ENCODE measurements at regions not wholly inside any gene's neighbourhood (a gene's known extent, or its start where the extent isn't known, plus 50 kb on each side); places are given as distances from the start of the nearest gene placed in this dataset.

DNA sequence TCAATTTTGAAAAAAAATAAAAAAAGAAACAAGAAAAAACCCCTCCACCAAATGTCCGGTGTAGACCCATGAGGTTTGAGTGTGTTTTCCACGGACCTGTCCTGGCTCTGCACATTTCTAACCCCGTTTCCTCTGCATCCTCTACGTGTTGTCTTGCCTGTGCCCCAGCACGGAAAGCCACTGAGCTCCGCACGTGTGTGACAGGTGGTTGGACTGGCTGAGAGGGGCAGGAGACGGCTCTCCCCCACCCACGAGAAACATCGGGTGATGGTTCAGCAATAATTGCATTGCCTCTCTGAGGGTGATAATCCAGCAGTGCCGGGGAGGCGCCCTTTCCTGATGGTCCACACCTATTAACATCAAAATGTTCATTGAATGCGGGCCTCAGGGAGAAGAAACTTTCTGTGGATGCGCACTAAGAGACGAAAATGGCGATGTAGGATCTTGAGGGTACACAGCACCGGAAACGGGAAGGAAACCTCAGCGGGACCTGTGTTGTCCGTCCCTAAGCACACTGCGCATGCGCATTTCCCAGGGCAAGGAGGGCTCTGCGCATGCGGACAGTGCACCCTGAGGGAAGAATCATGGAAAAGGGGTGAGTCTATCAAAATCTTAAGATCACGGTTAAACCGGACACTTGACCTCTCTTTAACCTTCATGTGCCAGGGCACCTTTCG lies 470.1 kb upstream of the ADARB2 start:
- Histone ChIP-seq H3K4me1 (ENCODE audit: insufficient read depth, low read length) (no peaks in the 10 kb centered on the region; the same call in 1 of the 2 replicates), H2AFZ (ENCODE audit: low read depth, low read length) (no peak overlapping the region), H4K20me1 (ENCODE audit: insufficient read depth, low read length) (no peaks in the 10 kb centered on the region), H3K79me2 (ENCODE audit: insufficient read depth, low read length) (no peaks in the 10 kb centered on the region), H3K36me3 (ENCODE audit: insufficient read depth, low read length) (no peaks in the 10 kb centered on the region), H3K27ac (ENCODE audit: low read length) (no peak overlapping the region), H3K9me3 (ENCODE audit: insufficient read depth, low read length, severe bottlenecking) (no peaks in the 10 kb centered on the region), H3K27me3 (ENCODE audit: insufficient read depth, low read length, poor library complexity) (no peaks in the 10 kb centered on the region), H3K4me2 (ENCODE audit: insufficient read depth, low read length) (no peak overlapping the region), H3K4me3 (ENCODE audit: low read depth in 1 of 2, low read length in 2 of 2) (no peak overlapping the region), H3K9ac (ENCODE audit: low read depth, low read length) (no peak overlapping the region)
- no peak for ATAC-seq (ENCODE audit: insufficient read depth, low read depth)
- DNase-seq, result no peak
- no peak for TF ChIP-seq EZH2 (IDR thresholded peaks at IDR 0.05; ENCODE audit: borderline replicate concordance, low read depth, low read length, severe bottlenecking)
- TF ChIP-seq, protein P1, sequence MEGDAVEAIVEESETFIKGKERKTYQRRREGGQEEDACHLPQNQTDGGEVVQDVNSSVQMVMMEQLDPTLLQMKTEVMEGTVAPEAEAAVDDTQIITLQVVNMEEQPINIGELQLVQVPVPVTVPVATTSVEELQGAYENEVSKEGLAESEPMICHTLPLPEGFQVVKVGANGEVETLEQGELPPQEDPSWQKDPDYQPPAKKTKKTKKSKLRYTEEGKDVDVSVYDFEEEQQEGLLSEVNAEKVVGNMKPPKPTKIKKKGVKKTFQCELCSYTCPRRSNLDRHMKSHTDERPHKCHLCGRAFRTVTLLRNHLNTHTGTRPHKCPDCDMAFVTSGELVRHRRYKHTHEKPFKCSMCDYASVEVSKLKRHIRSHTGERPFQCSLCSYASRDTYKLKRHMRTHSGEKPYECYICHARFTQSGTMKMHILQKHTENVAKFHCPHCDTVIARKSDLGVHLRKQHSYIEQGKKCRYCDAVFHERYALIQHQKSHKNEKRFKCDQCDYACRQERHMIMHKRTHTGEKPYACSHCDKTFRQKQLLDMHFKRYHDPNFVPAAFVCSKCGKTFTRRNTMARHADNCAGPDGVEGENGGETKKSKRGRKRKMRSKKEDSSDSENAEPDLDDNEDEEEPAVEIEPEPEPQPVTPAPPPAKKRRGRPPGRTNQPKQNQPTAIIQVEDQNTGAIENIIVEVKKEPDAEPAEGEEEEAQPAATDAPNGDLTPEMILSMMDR (IDR thresholded peaks at IDR 0.05; ENCODE audit: borderline replicate concordance, extremely low read depth, low read length, poor library complexity, severe bottlenecking), result no peak

DNA sequence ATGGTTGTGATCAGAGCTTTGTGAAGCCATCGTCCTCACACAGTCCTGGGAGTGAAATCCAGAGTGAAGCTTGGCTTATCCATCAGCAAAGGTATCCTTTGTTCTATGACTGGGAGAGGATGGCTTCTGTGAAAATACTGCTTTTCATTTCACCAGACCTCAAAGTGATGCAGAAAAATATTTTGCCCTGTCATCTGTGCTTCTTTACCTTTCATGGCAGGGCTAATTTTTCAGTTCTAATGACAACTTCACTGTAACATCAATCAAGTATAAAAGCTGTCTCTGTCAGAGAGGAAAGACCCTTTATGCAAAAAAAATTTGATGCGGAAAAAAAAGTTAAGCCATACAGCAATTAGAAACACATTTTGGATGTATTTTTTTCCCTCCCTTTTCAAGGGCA lies 468.1 kb upstream of the ADARB2 start:
- H3K9me3 ChIP-seq (ENCODE audit: insufficient read depth, low read length, severe bottlenecking), result no peaks in the 10 kb centered on the region
- no peak overlapping the region for H3K9ac ChIP-seq (ENCODE audit: low read depth, low read length)
- H3K4me1 ChIP-seq (ENCODE audit: insufficient read depth, low read length), result no peaks in the 10 kb centered on the region
- TF ChIP-seq, protein P1 (IDR thresholded peaks at IDR 0.05; ENCODE audit: borderline replicate concordance, extremely low read depth, low read length, poor library complexity, severe bottlenecking), result no peak
- no peak for TF ChIP-seq EZH2 (IDR thresholded peaks at IDR 0.05; ENCODE audit: borderline replicate concordance, low read depth, low read length, severe bottlenecking)
- H3K4me3 ChIP-seq (ENCODE audit: low read depth in 1 of 2, low read length in 2 of 2), result no peak overlapping the region
- H4K20me1 ChIP-seq (ENCODE audit: insufficient read depth, low read length), result no peaks in the 10 kb centered on the region
- no peak overlapping the region for H2AFZ ChIP-seq (ENCODE audit: low read depth, low read length)
- H3K36me3 ChIP-seq (ENCODE audit: insufficient read depth, low read length), result no peaks in the 10 kb centered on the region
- no peaks in the 10 kb centered on the region for H3K79me2 ChIP-seq (ENCODE audit: insufficient read depth, low read length)
- no peak overlapping the region for H3K27ac ChIP-seq (ENCODE audit: low read length)
- DNase-seq, result no peak
- no peak overlapping the region for H3K4me2 ChIP-seq (ENCODE audit: insufficient read depth, low read length)
- no peak for ATAC-seq (ENCODE audit: insufficient read depth, low read depth)
- H3K27me3 ChIP-seq (ENCODE audit: insufficient read depth, low read length, poor library complexity), result no peaks in the 10 kb centered on the region

DNA sequence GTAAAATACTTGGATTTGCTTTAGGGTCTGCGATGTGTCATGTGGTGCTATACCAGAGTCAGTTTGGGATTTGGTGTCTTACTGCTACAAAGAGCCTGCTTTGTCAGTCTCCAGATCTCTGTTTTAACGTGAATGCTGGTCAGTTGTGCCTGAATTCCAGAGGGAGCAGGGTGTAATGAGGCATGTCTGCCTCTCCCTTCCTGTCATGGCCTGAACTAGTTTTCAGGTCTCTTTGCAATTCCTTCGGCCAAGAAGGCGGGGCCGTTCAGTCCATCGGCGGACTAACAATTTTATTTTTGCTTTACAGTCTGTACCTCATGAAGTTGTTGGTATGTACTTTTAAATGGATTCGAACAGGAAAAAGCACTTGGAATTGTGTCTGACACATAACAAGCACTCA lies 465.1 kb upstream of the ADARB2 start:
- no peak overlapping the region for H3K4me3 ChIP-seq (ENCODE audit: low read depth in 1 of 2, low read length in 2 of 2)
- ATAC-seq (ENCODE audit: insufficient read depth, low read depth), result no peak
- no peak overlapping the region for H3K27ac ChIP-seq (ENCODE audit: low read length)
- H3K27me3 ChIP-seq (ENCODE audit: insufficient read depth, low read length, poor library complexity), result no peaks in the 10 kb centered on the region
- no peak overlapping the region for H3K4me2 ChIP-seq (ENCODE audit: insufficient read depth, low read length)
- no peaks in the 10 kb centered on the region for H3K4me1 ChIP-seq (ENCODE audit: insufficient read depth, low read length)
- no peak overlapping the region for H2AFZ ChIP-seq (ENCODE audit: low read depth, low read length)
- no peaks in the 10 kb centered on the region for H3K36me3 ChIP-seq (ENCODE audit: insufficient read depth, low read length)
- no peak overlapping the region for H3K9ac ChIP-seq (ENCODE audit: low read depth, low read length)
- H3K79me2 ChIP-seq (ENCODE audit: insufficient read depth, low read length), result no peaks in the 10 kb centered on the region
- no peak for TF ChIP-seq EZH2 (IDR thresholded peaks at IDR 0.05; ENCODE audit: borderline replicate concordance, low read depth, low read length, severe bottlenecking)
- TF ChIP-seq, protein P1 (IDR thresholded peaks at IDR 0.05; ENCODE audit: borderline replicate concordance, extremely low read depth, low read length, poor library complexity, severe bottlenecking), result no peak
- no peaks in the 10 kb centered on the region for H4K20me1 ChIP-seq (ENCODE audit: insufficient read depth, low read length)
- no peak for DNase-seq
- H3K9me3 ChIP-seq (ENCODE audit: insufficient read depth, low read length, severe bottlenecking), result peaks cover 3% of the 10 kb centered on the region

All from DND-41 (cell line).